ENCODE measurements at regions not wholly inside any gene's neighbourhood (a gene's known extent, or its start where the extent isn't known, plus 50 kb on each side); places are given as distances from the start of the nearest gene placed in this dataset.

DNA sequence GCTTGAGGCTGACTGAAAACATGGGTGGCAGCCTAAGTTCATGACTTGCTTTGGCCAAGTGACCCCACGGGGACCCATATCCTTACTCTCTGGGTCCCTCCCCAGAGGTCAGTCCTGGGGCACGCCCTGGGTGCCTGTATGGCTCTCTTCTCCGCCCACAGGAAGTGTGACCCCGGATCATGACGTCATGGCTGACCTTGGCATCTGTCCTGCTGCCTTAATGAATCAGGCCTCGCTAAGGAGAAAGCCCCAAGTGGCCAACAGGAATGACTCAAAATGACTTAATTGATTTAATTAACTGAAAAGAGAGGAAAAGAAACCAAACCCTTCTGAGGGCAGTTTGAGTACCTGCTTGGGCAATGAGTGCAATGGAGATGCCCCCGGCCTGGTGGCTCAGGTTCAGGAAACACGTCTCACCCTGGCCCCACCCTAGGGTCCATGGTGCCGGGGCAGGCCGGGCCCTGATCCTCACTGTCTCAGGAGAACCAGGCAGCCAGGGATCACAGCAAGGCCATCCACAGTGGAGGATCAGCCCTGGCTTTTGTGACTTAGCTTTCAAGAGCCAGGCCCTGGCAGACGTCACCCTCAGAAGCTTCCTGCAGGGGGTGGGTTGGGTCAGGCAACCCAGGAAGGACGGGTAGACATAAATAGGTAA is 112.0 kb downstream of the CYP26B1 start:
- H3K9ac ChIP-seq, result no peak overlapping the region

DNA sequence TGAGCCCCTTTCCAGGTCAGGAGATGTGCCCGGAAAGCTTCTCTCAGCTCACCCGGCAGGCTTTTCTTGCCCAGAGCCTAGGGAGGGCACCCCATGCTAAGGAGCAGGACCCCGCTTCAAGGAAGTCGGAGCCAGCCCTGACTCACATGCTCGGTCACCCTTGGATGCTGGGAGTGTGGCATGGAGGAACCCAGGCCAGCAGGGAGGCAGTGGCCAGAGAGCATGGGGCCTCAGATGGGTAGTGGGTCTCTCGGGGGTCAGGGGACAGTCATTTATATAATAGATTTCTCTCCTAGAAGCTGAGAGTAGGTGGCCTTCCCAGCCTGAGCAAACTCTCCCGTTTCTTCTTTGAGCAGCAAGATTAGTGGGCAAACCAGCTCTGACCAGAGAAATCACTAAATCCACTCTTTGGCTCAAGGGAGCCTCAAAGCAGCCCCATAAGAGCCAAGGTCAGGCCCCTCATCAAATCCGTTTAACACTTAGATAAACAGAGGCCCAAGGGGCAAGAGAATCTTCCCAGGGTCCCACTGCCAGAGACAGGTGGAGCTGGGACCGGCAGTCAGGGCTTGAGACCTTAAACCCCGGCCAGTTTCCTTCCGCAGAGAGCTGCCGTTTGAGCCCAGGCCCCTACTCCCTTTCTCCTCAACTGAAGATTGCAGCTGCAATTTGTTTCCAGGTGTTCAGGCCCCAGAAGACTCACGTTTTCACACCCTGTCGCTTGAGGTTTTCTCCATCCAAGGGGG is 113.1 kb downstream of the CYP26B1 start:
- H3K27ac ChIP-seq, result no peak overlapping the region
- H3K9ac ChIP-seq, result no peak overlapping the region
- H3K4me1 ChIP-seq (ENCODE audit: low read depth, poor library complexity, severe bottlenecking), result no peaks in the 10 kb centered on the region
- H3K36me3 ChIP-seq (ENCODE audit: insufficient read depth), result no peaks in the 10 kb centered on the region
- no peaks in the 10 kb centered on the region for H3K79me2 ChIP-seq (ENCODE audit: insufficient read depth, low read depth)
- no peaks in the 10 kb centered on the region for H3K27me3 ChIP-seq (ENCODE audit: insufficient read depth, low read depth)
- H2AFZ ChIP-seq (ENCODE audit: low read depth), result no peak overlapping the region
- TF ChIP-seq, protein P1, sequence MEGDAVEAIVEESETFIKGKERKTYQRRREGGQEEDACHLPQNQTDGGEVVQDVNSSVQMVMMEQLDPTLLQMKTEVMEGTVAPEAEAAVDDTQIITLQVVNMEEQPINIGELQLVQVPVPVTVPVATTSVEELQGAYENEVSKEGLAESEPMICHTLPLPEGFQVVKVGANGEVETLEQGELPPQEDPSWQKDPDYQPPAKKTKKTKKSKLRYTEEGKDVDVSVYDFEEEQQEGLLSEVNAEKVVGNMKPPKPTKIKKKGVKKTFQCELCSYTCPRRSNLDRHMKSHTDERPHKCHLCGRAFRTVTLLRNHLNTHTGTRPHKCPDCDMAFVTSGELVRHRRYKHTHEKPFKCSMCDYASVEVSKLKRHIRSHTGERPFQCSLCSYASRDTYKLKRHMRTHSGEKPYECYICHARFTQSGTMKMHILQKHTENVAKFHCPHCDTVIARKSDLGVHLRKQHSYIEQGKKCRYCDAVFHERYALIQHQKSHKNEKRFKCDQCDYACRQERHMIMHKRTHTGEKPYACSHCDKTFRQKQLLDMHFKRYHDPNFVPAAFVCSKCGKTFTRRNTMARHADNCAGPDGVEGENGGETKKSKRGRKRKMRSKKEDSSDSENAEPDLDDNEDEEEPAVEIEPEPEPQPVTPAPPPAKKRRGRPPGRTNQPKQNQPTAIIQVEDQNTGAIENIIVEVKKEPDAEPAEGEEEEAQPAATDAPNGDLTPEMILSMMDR (conservative IDR thresholded peaks at IDR 0.05; ENCODE audit: low read depth, low read length), result no peak
- H4K20me1 ChIP-seq (ENCODE audit: insufficient read depth), result no peaks in the 10 kb centered on the region
- no peak overlapping the region for H3K4me3 ChIP-seq (IDR thresholded peaks at IDR 0.05; ENCODE audit: insufficient read depth, low read depth, low read length)
- no peak overlapping the region for H3K4me2 ChIP-seq

More for the DNA sequence above, 112.0 kb downstream of the CYP26B1 start:
- no peak overlapping the region for H3K4me2 ChIP-seq
- TF ChIP-seq, protein P1 (conservative IDR thresholded peaks at IDR 0.05; ENCODE audit: low read depth, low read length), result no peak
- H2AFZ ChIP-seq (ENCODE audit: low read depth), result no peak overlapping the region
- no peaks in the 10 kb centered on the region for H4K20me1 ChIP-seq (ENCODE audit: insufficient read depth)
- no peaks in the 10 kb centered on the region for H3K4me1 ChIP-seq (ENCODE audit: low read depth, poor library complexity, severe bottlenecking)
- no peak overlapping the region for H3K4me3 ChIP-seq (IDR thresholded peaks at IDR 0.05; ENCODE audit: insufficient read depth, low read depth, low read length)
- H3K36me3 ChIP-seq (ENCODE audit: insufficient read depth), result no peaks in the 10 kb centered on the region
- H3K27ac ChIP-seq, result no peak overlapping the region
- H3K27me3 ChIP-seq (ENCODE audit: insufficient read depth, low read depth), result no peaks in the 10 kb centered on the region
- H3K79me2 ChIP-seq (ENCODE audit: insufficient read depth, low read depth), result no peaks in the 10 kb centered on the region

DNA sequence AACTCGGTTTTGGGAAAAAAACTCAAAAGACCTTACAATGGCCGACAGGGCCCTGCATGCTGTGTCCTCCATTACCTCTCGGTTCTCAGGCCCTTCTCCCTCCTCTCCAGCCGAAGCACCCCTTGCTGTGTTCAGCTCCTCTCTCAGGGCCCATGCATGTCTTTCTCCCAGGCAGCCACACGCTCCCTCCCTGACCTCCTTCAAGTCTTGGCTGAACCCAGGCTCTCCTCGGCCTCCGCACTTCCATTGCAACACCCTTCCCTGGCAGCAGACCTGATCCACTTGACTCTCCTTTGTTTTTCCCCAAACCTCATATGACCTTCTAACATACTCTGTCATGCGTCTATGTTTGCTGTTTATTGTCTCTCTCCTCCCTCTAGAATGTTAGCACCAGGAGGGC is 114.0 kb downstream of the CYP26B1 start:
- no peak overlapping the region for H3K9ac ChIP-seq
- TF ChIP-seq, protein P1 (conservative IDR thresholded peaks at IDR 0.05; ENCODE audit: low read depth, low read length), result no peak
- H3K4me3 ChIP-seq (IDR thresholded peaks at IDR 0.05; ENCODE audit: insufficient read depth, low read depth, low read length), result no peak overlapping the region
- no peaks in the 10 kb centered on the region for H3K4me1 ChIP-seq (ENCODE audit: low read depth, poor library complexity, severe bottlenecking)
- no peaks in the 10 kb centered on the region for H3K79me2 ChIP-seq (ENCODE audit: insufficient read depth, low read depth)
- H3K27ac ChIP-seq, result no peak overlapping the region
- H2AFZ ChIP-seq (ENCODE audit: low read depth), result no peak overlapping the region
- no peaks in the 10 kb centered on the region for H3K36me3 ChIP-seq (ENCODE audit: insufficient read depth)
- no peaks in the 10 kb centered on the region for H4K20me1 ChIP-seq (ENCODE audit: insufficient read depth)
- H3K4me2 ChIP-seq, result no peak overlapping the region
- no peaks in the 10 kb centered on the region for H3K27me3 ChIP-seq (ENCODE audit: insufficient read depth, low read depth)

DNA sequence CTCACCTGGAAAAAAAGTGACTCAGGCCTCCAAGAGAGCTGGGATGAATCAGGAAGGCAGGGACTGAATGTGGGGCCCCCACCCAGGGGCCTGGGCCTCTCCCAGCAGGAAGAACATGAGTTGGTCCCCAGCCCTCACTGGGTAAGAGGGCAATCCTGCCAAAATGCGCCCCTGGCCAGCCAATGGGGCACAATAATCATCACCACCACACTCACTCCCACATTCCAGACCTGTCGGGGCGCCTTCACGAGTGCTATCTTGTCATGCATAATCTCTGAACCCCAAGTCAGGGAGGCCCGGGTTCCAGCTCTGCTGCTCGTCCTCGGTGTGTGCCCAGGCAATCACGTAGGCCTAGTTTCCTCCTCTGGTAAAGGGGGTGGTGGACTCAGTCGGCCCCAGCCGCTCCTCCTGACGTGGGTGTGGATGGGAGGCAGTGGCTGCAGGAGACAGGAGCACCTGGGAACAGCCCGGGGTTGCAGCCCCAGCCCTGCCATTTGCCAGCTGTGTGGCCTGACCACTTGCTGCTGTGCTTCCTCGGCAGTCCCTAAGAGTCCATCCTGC is 115.1 kb downstream of the CYP26B1 start:
- no peaks in the 10 kb centered on the region for H4K20me1 ChIP-seq (ENCODE audit: insufficient read depth)
- no peaks in the 10 kb centered on the region for H3K36me3 ChIP-seq (ENCODE audit: insufficient read depth)
- TF ChIP-seq, protein P1 (conservative IDR thresholded peaks at IDR 0.05; ENCODE audit: low read depth, low read length), result no peak
- H2AFZ ChIP-seq (ENCODE audit: low read depth), result no peak overlapping the region
- H3K9ac ChIP-seq, result no peak overlapping the region
- H3K4me2 ChIP-seq, result no peak overlapping the region
- H3K27ac ChIP-seq, result no peak overlapping the region
- H3K27me3 ChIP-seq (ENCODE audit: insufficient read depth, low read depth), result no peaks in the 10 kb centered on the region
- H3K79me2 ChIP-seq (ENCODE audit: insufficient read depth, low read depth), result no peaks in the 10 kb centered on the region
- H3K4me3 ChIP-seq (IDR thresholded peaks at IDR 0.05; ENCODE audit: insufficient read depth, low read depth, low read length), result no peak overlapping the region
- no peaks in the 10 kb centered on the region for H3K4me1 ChIP-seq (ENCODE audit: low read depth, poor library complexity, severe bottlenecking)
